ENCODE measurements at regions not wholly inside any gene's neighbourhood (a gene's known extent, or its start where the extent isn't known, plus 50 kb on each side); places are given as distances from the start of the nearest gene placed in this dataset.

DNA sequence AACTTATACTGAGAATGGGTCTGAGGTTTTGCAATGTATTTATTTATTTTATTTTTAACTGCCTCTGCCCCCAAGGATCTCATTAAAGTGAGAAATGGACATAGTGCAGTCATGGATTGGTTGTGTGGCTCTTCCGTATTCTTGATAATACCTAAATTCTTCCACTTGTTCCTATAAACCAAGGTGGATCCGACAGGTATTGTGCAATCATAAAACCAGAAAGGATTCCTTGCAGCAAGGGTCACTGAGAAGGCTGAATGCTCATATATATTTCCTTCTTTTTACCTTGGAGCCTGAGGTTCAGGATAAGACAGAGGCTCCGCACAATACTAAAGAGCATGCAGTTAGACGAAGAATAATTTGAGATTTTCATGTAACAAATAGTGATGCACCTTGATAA lies 826.0 kb upstream of the SOX11 start:
- no peak overlapping the region for H3K4me3 ChIP-seq (ENCODE audit: control insufficient read depth, low read depth, low read length)
- no peak for DNase-seq (ENCODE audit: low read depth)
- TF ChIP-seq, protein P1, sequence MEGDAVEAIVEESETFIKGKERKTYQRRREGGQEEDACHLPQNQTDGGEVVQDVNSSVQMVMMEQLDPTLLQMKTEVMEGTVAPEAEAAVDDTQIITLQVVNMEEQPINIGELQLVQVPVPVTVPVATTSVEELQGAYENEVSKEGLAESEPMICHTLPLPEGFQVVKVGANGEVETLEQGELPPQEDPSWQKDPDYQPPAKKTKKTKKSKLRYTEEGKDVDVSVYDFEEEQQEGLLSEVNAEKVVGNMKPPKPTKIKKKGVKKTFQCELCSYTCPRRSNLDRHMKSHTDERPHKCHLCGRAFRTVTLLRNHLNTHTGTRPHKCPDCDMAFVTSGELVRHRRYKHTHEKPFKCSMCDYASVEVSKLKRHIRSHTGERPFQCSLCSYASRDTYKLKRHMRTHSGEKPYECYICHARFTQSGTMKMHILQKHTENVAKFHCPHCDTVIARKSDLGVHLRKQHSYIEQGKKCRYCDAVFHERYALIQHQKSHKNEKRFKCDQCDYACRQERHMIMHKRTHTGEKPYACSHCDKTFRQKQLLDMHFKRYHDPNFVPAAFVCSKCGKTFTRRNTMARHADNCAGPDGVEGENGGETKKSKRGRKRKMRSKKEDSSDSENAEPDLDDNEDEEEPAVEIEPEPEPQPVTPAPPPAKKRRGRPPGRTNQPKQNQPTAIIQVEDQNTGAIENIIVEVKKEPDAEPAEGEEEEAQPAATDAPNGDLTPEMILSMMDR (conservative IDR thresholded peaks at IDR 0.05; ENCODE audit: control insufficient read depth, insufficient read depth, low read depth, low read length), result no peak

DNA sequence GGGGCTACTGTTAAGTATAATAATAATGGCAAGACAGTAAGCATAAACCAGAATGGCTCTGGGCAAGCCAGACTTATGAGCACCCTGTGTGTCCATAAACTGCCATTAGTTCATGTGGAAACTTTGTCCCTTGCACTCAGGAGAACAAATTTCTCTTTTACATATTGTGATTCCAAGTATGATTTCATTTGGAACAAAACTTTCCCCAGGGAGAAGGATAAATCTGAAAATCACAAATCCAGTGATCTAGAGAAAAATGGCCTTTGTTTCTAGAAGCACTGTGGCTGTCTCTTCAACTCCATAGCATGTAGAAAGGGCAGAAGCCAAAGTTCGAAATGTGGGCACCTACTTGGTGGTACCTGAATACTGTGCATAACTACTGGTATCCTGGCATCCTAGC lies 823.7 kb upstream of the SOX11 start:
- no peak overlapping the region for H3K4me3 ChIP-seq (ENCODE audit: control insufficient read depth, low read depth, low read length)
- DNase-seq (ENCODE audit: low read depth), result no peak
- TF ChIP-seq, protein P1 (conservative IDR thresholded peaks at IDR 0.05; ENCODE audit: control insufficient read depth, insufficient read depth, low read depth, low read length), result no peak

DNA sequence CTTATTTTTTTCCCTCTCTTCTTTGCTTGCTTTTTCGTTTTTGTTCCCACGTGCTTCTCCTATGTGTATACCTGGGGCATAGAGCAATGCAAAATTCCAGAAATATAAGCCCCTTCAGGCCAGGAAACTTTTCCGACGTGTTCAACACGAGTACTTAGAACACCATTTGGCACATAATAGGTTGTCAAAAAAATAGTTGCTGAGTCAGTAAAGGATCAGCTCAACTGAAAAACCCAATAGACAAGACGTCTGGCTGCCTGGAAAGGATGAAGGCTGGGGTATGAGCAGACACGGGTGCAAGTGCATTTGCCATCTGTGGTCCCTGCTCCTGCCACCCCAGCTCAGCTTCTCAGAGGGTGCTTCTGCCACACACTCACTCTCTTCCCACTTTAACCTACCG lies 823.0 kb upstream of the SOX11 start:
- TF ChIP-seq, protein P1 (conservative IDR thresholded peaks at IDR 0.05; ENCODE audit: control insufficient read depth, insufficient read depth, low read depth, low read length), result no peak
- no peak for DNase-seq (ENCODE audit: low read depth)
- H3K4me3 ChIP-seq (ENCODE audit: control insufficient read depth, low read depth, low read length), result no peak overlapping the region

DNA sequence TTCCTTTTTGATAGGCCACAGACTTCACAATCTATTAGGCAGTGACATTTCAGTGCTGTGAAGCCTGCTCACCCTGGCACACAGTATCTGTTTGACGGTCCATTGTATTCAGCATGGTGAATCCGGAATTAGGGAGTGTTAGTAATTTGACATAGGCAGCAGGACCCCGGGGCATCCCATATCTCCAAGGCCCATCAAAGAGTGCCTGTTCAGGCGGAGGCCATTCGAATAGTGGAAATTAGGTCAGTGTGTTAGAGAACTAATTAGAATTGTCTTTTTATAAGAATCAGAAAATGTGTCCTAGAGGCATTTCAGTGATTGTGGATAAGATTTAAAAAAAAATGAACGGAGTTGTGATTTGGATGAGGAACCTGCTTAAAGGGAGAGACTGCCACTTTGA lies 818.8 kb upstream of the SOX11 start:
- TF ChIP-seq, protein P1 (conservative IDR thresholded peaks at IDR 0.05; ENCODE audit: control insufficient read depth, insufficient read depth, low read depth, low read length), result no peak
- no peak overlapping the region for H3K4me3 ChIP-seq (ENCODE audit: control insufficient read depth, low read depth, low read length)
- no peak for DNase-seq (ENCODE audit: low read depth)

DNA sequence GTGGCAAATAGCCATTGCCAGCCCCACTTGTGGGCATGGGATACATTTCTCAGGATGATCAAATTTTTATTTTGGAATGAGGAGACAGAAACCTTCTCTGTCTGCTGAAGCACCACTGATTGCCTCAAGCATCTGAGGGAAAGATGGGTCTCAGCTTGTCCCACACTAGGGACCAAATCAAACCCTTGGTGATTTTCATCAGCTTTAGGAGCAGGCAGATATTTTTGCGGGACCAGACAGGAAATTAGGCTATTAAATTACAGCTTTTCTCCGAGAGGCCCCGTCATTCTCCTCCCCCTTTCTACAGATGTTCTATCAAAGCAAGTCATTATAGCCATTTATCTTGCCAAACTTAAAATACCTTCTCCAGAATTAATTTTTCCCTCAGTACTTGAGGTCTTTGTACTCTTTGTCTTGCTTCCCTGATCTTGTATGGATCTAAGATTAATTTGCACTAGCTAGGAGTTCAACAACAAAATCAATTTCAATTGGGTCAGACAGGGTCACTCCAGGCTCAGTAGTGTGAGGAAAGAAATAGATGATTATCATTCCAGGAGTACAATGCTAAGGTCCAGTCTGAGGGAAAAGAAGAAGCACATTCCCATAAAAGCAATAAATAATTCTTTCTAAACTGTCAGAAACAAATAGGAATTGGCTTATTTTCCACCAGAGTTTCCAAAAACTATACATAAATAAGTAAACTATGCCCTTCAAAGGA lies 818.1 kb upstream of the SOX11 start:
- H3K4me3 ChIP-seq (ENCODE audit: control insufficient read depth, low read depth, low read length), result no peak overlapping the region
- TF ChIP-seq, protein P1 (conservative IDR thresholded peaks at IDR 0.05; ENCODE audit: control insufficient read depth, insufficient read depth, low read depth, low read length), result no peak

DNA sequence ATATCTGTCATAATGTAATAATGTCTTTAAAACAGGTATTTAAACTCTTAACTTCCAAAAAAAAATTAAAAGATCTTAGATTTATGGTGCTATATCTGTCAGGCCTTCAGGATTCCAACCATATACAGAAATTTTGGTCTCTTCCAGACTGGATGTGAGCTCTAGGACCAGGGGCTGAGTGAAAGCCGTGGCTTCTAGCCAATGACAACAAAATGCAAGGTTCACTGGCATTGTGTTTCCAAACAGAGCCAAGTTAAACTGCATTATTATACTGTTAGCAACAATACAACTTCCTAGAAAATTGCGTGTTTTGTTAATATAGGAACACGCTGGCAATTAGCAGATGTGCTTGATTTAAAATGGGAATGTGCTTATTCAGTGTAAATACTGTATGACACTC lies 809.8 kb upstream of the SOX11 start:
- no peak overlapping the region for H3K4me3 ChIP-seq (ENCODE audit: control insufficient read depth, low read depth, low read length)
- no peak for DNase-seq (ENCODE audit: low read depth)
- TF ChIP-seq, protein P1 (conservative IDR thresholded peaks at IDR 0.05; ENCODE audit: control insufficient read depth, insufficient read depth, low read depth, low read length), result no peak

More for the DNA sequence above, 818.1 kb upstream of the SOX11 start:
- DNase-seq (ENCODE audit: low read depth), result no peak
